Suprapubic skin (tissue), 3 donors: ENCODE measurements at regions not wholly inside any gene's neighbourhood (a gene's known extent, or its start where the extent isn't known, plus 50 kb on each side); places are given as distances from the start of the nearest gene placed in this dataset.

ENCODE experiments used
- CTCF ChIP-seq, 2 donors: fragments of 200-600 bp in 1 of 2; fragments of 450-650 bp in 1 of 2; sonication (generic) in 1 of 2; IDR thresholded peaks; one replicate each; pipeline ENCODE4 v1.5.1; 2016 to 2019; ENCODE audit warnings: antibody characterized with exemption in 2 of 2, mild to moderate bottlenecking in 1 of 2, moderate library complexity in 1 of 2
- POLR2A ChIP-seq, 2 donors: fragments of 450-650 bp; IDR thresholded peaks; one replicate each; pipeline ENCODE4 v1.6.1; 2017; ENCODE audit warnings: antibody characterized with exemption in 2 of 2, mild to moderate bottlenecking in 2 of 2, moderate library complexity in 2 of 2

GRCh38 chr7:130886438-130887135 lies 152.6 kb upstream of the KLF14 start:
- TF ChIP-seq POLR2A (IDR thresholded peaks at IDR 0.05) = no peak
- no peak for TF ChIP-seq CTCF (IDR thresholded peaks at IDR 0.05)
